ENCODE measurements at regions not wholly inside any gene's neighbourhood (a gene's known extent, or its start where the extent isn't known, plus 50 kb on each side); places are given as distances from the start of the nearest gene placed in this dataset.

- in situ Hi-C loops (cut with MboI; ENCODE audit: low sequenced_read_pairs), result no loop called here
Measured at GRCh38 chr14:98728836-98729235, 543.2 kb downstream of the BCL11B start.

GRCh38 chr14:98731286-98731685, 540.7 kb downstream of the BCL11B start:
- in situ Hi-C loops (cut with MboI; ENCODE audit: low sequenced_read_pairs), result no loop called here

- in situ Hi-C loops (cut with MboI; ENCODE audit: low sequenced_read_pairs), result no loop called here
Measured at GRCh38 chr14:98731701-98732100, 540.3 kb downstream of the BCL11B start.

DNA sequence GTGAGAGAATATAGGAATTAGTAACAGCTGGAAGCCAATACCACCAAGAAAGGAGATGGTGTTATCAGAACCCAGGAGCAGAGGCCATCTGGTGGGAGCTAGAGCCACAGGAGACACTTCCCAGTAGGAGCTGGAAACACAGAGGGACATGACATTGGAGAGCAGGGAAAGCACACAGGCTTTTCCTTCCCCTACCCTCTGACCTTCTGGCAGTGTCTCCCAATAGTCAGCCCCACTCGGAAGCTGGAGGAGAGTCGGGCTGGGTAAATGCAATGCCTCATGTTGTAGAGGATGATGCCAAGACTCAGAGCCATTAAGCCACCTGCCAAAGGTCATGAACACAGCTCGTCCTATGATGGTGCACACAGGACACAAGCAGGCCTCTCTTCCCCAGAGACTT, 538.5 kb downstream of the BCL11B start:
- in situ Hi-C loops (cut with MboI; ENCODE audit: low sequenced_read_pairs), result no loop called here

GRCh38 chr14:98736701-98737338, 535.2 kb downstream of the BCL11B start:
- in situ Hi-C loops (cut with MboI; ENCODE audit: low sequenced_read_pairs), result no loop called here

GRCh38 chr14:98741523-98741922, 530.5 kb downstream of the BCL11B start:
- in situ Hi-C loops (cut with MboI; ENCODE audit: low sequenced_read_pairs), result no loop called here

GRCh38 chr14:98742001-98742400, 530.0 kb downstream of the BCL11B start:
- in situ Hi-C loops (cut with MboI; ENCODE audit: low sequenced_read_pairs), result no loop called here

DNA sequence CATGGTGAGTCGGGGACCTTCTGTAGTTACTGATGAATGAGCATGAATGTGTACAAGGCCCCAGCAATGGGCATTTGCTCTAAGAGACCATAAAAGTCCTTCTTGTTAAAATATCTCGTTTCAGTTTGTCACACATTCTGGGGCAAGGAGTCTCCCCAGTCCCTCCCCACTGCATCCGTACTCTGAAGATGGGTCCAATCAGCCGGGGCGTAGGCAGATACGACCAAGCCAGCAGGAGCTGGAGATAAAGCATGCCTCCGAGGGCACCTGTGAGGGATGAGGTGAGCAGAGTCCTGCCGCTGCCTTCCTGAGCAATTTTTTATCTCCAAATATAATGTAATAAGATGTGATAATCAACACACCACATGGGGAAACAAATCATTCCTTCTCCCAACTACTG, 528.5 kb downstream of the BCL11B start:
- in situ Hi-C loops (cut with MboI; ENCODE audit: low sequenced_read_pairs), result no loop called here

- in situ Hi-C loops (cut with MboI; ENCODE audit: low sequenced_read_pairs), result no loop called here
Measured at GRCh38 chr14:98748966-98749365, 523.0 kb downstream of the BCL11B start.

DNA sequence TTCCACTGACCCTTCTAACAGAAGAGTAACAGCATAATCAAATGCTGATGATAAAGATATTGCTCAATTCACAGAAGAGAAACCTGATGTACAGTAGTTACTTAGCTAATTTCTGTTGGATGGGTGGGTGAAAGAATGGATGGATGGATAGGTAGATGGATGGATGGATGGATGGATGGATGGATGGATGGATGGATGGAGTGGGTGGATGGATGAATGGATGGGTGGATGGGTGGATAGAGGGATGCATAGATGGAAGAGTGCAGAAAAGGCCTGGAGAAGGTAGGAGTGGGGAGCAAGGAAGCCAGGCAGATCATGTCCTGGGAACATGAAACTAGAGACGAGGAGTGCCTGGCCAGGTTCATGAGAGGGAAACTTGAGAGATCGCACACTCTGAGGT, 520.9 kb downstream of the BCL11B start:
- in situ Hi-C loops (cut with MboI; ENCODE audit: low sequenced_read_pairs), result no loop called here

DNA sequence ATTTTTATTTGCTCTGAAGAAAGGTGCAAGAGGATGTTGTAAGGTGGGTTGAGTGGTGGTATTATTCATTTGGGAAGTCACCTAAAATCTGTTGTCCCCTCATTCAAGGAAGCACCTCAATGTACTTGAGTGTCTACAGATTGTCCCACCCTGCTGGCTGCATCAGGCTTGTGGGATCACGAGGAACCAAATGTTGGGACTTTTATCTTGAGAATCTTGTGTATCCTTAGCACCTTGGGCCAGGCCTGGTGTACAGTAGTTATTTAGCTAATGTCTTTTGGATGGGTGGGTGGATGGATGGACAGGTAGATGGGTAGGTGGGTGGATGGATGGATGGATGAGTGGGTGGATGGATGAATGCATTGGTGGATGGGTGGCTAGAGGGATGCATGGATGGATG, 519.3 kb downstream of the BCL11B start:
- in situ Hi-C loops (cut with MboI; ENCODE audit: low sequenced_read_pairs), result no loop called here

DNA sequence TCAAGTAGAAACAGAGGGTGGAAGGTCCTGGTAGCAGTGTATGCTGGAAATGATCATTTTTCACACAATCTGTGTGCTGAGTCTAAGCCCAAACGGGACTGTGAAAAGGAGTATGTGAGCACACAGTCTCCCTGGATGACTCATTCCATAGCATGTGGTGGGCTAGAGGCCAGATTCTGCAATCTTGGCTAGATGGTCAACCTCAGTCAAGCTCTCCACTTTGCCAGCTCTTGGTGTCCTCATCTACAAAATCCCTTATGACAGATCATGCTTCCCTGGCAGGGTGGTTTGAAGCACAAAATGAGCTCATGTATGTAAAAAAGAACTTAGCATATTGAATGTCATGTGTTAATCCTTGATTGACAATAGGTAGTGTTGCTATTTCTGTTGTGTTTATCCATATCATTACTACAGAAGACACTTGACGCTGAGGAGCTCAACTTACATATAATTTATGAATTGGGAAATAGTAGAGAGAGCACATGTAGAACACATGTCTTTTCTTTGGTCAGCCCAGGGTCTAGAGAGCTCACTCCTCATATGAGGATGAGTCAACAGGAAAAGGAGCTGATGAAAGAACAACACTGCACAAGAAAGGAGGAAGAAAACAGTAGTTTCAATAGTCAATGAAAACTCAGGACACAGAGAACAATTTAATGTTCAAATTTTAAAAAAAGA, 517.5 kb downstream of the BCL11B start:
- in situ Hi-C loops (cut with MboI; ENCODE audit: low sequenced_read_pairs), result no loop called here

- in situ Hi-C loops (cut with MboI; ENCODE audit: low sequenced_read_pairs), result no loop called here
Measured at GRCh38 chr14:98756749-98757148, 515.2 kb downstream of the BCL11B start.

DNA sequence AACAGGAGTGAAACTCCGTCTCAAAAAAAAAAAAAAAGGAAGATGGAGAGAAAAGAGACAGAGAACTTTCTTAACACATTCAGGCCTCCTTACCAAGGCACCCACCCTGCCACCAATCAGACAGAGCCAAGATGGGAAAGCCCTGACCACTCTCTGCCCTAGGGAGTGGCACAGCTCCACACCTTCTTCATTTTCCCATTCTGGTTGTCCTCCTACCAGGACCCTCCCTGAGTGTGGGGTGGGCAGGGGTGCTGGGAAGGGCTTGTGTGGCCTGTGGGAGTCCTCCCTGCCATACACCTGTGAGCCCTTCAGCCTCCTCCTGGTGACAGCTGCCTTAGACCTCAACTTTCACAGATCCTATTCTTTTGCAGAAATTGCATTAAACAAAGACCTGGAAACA, 513.6 kb downstream of the BCL11B start:
- in situ Hi-C loops (cut with MboI; ENCODE audit: low sequenced_read_pairs), result no loop called here

- in situ Hi-C loops (cut with MboI; ENCODE audit: low sequenced_read_pairs), result no loop called here
Measured at GRCh38 chr14:98761993-98762392, 510.0 kb downstream of the BCL11B start.

DNA sequence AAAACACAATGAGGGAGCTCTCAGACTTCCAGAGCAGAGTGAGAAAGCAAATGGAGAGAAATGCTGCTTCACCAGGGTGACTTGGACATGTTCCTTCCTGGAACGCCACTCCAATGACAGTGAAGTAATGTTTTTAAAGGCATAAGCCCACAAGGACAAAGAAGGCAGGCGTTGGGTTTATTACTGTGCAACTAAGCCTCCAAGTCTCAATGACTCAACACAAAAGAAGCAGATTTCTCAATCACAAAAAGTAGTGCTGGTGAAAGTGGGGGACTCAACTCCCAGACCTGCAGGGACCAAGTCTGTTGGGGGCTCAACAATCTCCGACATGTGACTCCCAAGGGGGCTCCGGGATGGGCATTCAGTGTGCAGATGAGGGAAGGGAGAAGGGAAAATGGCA, 505.2 kb downstream of the BCL11B start:
- in situ Hi-C loops (cut with MboI; ENCODE audit: low sequenced_read_pairs), result no loop called here

DNA sequence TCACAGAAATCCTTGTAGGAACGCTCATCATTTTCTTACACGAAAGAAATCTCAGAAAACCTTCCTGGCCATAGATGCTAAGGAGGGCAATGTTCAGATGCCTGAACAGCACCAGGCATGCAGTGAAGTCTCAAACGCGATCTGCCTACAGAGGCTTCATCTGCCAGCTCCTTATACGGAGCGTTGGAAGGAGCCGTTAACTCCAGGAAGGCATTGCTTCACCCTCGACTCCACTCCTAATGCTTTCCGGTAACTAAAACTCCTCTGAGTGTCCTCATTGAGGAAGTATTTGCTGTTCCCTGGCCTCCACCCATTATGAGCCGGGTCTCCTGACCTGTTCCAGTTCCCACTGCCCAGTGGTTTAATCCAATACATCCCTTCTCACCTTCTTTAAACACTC, 502.7 kb downstream of the BCL11B start:
- in situ Hi-C loops (cut with MboI; ENCODE audit: low sequenced_read_pairs), result no loop called here

GRCh38 chr14:98770151-98770550, 501.8 kb downstream of the BCL11B start:
- in situ Hi-C loops (cut with MboI; ENCODE audit: low sequenced_read_pairs), result no loop called here

- in situ Hi-C loops (cut with MboI; ENCODE audit: low sequenced_read_pairs), result no loop called here
Measured at GRCh38 chr14:98773814-98774213, 498.2 kb downstream of the BCL11B start.

GRCh38 chr14:98775892-98776291, 496.1 kb downstream of the BCL11B start:
- in situ Hi-C loops (cut with MboI; ENCODE audit: low sequenced_read_pairs), result no loop called here

DNA sequence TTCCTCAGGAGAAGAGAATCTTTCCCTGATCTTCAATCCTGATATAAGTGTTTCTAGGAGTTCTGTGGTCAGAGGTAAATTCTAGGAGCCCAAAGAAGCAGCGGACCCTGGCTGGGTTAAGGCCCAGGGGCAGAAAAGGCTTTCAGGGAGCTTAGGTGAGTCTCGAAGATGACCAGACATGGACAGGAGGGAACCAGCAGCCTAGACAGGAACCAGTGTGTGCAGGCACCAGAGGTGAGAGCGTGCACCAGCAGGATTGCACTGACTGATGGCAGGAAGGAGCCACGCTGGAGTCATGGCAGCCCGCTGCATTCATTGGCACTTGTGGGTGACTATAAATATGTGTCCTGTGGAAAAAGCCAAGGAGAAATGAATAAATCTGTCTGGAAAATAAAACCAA, 489.9 kb downstream of the BCL11B start:
- in situ Hi-C loops (cut with MboI; ENCODE audit: low sequenced_read_pairs), result no loop called here

DNA sequence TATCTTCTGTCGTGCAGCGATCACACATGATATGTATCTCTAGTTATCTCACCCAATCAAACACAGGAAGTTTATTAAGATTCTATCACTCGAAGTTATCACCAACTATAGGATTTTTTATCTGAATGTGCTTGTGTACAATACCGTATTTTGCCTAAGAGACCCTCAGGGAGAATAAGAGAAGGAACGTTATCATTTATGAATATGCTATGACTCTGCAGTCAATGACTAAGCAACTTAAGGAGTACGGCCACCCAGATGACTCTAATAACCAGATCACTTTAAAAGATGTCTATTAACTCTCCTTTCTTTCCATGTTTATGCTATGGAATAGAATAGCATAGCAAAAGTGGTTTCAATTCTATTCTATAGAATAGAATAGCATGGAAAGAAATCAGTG, 486.4 kb downstream of the BCL11B start:
- in situ Hi-C loops (cut with MboI; ENCODE audit: low sequenced_read_pairs), result no loop called here

DNA sequence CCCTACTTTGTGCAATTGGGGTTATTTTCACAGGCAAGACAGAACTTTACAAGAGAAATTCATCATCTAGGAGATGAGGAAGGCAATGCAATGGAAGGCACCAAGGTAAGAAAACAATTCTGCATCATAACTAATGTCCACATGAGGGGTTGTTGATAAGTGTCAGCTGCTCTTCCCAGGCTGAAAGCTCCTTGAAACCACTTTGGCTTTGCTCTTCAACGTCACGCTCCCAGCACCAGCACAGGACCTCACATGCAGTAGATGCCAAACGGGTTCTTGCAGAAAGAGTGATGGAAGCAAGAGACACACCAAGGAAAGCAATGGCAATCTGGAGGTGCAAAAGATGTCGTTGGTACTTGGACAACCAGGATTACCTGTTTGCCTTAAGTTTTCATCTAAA, 485.5 kb downstream of the BCL11B start:
- in situ Hi-C loops (cut with MboI; ENCODE audit: low sequenced_read_pairs), result no loop called here

Data from HL-60/S4 (cell line).